ENCODE measurements at regions not wholly inside any gene's neighbourhood (a gene's known extent, or its start where the extent isn't known, plus 50 kb on each side); places are given as distances from the start of the nearest gene placed in this dataset.

DNA sequence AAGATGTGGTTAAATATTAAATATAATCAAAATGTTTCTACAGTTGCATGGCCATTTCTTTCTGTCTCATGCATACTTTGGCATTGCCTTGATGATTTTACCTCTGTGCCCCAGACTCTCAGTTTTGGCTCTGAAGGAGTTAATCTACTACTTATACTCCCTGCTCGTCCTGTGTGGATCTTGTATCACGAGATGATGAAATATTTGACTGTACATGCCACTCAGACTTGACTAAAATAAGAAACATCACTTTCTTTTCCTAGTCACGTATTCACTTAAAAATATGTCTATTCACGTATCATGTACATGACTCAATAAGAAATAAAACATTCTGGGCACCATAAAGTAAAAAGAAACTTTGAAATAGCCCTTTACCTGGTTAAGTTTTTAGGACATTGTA lies 397.7 kb downstream of the RFPL4B start:
- DNase-seq: no peak

DNA sequence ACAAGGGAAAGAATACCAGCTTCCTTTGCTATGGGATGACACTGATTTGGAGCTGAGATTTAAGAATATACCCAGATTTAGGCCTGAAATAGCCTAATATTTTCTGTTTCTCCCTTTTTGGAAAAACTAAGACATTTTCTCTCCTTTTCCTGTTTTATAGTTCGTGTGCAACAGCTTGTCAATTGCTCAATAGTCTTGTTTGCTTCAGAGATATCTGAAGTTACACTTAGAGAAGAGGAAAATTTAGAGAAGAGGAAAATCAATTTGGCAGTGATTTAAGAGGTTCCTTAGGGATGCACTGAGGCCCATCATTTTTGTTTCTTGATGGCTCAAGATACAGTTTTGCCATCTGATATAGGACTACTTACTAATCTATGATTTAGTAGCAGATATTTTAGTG lies 398.6 kb downstream of the RFPL4B start:
- DNase-seq: no peak

DNA sequence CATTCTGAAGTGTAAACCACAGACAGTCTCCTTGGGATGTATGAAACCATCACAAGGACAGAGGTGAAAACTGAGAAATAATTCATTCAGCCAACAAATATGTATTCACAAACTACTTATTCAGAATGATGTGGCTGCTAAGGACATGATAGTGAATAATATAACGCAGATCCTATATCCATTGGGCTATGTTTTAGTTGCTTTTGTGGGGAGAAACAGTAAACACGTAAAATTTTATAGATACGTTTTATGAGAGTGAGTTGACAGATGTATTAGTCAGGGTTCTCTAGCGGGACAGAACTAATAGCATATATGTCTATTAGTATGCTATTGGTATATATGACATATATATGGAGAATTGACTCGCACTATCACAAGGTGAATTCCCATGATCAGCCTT lies 402.5 kb downstream of the RFPL4B start:
- no peak for DNase-seq

DNA sequence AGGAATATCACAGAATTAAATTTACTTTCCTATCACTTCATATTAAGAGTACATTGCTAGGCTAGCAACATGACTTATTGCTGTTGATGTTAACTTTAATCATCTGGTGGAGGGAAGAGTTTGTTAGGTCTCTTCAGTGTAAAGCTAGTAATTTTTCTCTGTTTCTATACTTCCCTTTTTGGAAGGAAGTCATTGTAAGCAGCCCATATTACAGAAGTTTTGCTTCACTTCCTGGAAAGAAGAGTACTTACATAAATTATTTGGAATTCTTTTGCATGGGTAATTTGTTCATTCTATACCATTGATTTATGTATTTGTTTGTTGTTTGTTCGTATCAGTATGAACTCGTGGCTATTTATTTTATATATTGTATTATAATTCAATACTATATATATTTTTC lies 405.2 kb downstream of the RFPL4B start:
- no peak for DNase-seq

DNA sequence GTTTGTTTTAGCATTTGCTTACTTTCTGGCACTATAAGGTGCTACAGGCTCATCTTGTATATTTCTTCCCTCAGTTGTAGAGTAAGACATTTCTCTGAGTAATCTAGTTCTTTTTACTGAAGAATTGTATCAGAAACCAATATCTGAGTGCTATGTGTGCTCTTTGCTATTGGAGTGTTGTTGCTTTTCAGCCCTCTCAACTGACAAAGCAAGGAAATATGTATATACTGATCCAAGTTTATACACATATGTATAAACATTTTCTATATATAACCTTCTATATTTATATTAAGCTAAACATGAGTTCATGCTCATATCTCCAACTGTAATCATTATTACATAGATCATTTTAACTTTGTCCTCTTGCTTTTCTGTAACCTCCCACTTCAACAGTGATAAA lies 405.7 kb downstream of the RFPL4B start:
- DNase-seq: no peak

DNA sequence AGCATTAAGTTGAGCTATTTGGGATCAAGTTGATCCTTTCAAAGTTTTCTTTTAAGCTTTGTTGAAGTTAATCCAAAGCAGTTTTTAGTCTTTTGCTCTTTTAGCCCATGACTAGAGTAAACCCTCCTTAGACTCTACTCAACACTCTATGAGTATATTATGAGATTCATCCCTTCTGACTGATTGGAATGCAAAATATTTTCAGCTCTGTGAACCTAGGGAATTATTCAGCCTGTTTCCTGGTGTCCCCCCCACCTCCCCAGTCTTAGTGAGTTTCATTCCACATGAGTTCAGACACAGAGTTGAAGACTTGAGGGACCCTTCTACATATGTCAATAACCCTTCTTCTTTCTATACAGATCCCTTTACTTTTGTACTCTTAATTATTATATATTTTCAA lies 413.7 kb downstream of the RFPL4B start:
- no peak for DNase-seq

DNA sequence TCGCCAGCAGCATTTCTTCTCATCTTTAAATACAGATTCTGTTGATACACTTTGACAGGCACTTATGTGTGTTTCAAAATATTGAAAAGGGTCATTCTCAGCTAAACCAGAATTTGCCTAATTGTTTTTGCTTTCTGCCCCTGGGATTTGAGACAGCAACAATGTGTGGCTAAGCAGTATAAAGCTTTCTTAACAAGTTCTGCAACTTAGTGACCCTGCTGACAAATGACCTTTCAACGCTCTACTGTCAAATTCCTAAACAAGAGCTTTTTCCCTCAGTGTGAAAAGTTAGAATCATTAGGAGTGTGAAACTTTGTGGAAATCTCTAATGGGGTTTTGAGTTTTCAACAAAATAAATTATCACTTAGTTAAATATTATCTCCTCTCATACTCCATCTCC lies 414.6 kb downstream of the RFPL4B start:
- DNase-seq: no peak

DNA sequence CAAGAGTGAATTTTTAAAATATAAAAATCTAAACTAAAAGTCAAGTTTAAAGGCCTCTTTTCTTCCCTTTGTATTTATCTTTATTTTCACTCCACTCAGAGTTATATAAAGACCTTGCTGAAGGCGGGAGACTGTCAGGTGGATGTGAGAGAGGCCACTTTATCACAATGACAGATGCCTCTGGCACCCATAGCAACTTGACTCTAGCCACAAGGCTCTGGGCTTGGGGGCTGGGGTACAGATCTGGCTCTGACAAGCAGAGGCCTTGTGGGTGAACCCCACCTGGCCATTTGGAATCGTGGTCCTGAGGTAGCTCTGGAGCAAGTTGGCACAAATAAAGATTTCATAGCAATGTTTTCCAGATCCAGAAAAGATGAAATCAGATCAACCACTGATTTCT lies 417.2 kb downstream of the RFPL4B start:
- DNase-seq: no peak

DNA sequence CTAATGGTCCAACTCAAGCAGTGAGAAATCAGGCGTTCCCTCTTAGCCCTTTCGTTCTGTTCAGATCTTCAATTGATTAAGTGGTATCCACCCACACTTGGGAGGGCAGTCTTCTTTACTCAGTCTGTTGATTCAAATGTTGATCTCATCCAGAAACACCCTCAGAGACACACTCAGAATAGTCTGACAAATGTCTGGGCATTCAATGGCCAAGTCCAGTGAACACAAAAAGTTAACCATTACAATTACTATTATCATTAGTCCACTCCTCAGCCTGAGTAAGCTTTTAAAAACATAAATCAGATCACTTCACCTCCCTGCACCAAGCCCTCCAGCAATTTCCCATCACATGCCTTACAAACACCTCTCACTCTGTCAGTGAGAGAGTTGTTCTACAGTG lies 423.2 kb downstream of the RFPL4B start:
- no peak for DNase-seq

DNA sequence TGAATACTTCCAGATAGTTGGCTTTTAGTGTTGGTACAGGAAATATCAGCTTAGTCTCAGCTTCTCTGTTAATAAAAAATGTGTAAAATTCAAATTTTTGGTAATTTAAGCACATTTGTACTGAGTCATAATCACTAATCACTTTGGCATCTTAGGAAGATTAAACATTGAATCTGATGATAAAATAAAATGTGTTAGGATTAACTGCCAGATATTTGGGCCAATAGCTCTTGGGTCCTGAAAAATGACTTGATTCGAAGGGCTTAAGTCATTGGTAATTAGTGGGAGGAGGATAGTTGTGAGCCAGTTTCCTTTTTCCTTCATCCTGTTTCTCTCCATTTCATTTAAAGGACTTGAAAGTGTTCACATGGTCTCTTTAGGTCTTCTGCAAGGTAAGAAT lies 426.1 kb downstream of the RFPL4B start:
- no peak for DNase-seq

DNA sequence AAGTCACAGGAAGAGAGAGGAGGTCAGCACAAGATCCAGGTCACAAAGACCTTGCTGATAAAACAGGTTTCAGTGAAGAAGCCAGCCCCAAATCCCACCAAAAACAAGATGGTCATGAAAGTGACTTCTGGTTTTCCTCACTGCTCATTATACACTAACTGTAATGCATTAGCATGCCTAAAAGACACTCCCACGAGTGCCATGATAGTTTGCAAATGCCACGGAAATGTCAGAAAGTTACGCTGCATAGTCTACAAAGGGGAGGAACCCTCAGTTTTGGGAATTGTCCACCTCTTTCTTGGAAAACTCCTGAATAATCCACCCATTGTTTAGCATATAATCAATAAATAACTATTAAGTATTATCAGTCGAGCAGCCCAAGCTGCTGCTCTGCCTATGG lies 427.2 kb downstream of the RFPL4B start:
- no peak for DNase-seq

DNA sequence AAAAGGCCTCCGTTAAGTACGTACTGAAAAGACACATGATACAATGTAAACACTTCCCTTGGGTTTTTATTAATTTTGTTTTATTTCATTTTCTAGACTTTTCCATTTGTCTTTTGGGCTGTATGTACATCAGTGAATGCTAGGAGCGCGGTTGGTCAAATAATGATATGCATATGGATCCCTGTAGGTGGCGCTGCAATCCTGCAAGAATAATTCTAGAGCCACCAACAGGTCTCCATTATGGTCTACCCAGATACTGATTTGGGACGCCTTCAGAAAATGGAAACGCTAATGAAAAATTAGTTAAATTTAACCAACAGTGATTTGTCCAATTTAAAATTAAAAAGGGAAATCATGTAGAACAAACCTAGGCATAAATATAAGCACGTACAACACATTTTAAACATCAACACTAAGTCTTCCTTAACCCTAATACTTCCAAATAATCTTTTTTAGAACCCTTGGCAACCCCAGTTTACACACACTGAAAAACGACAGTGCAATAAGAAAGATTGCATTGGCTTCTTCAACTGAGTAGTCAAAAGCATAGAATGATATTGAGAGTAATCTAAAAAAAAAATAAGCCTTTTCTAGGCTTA lies 433.5 kb downstream of the RFPL4B start:
- DNase-seq: no peak

DNA sequence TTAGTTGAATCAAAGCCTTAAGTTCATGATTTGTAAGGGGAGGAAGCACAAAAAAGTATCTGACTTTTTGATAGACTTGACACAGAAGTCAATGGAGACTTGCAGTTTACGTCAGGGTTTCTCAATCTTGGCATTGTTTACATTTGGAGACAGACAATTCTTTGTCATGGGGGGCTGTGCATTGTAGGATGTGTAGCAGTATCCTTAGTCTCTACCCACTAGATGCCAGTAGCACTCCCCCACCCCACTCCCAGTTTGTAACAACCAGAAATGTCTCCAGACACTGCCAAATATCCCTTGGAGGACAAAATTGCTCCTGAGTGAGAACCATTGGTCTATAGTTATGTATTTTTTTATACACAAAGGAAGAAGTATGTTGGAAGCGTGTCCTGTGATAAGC lies 434.1 kb downstream of the RFPL4B start:
- DNase-seq: no peak

DNA sequence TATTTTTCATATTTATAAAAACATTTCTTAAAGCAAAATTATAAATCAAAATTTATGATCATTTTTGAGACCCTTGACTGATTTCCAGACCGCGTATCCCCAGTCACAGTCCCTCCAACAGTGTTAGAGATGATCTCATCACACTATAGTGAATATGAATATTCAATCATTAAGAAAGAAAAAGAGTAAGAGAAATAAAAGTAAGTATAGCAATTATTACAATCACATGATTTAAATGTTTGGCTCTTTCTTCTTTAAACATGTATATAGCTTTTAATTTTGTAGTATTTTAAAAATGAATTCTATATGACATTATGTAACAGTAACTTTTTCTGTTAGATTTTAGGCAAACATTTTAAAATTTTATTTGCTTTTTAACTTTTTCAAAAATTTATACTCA lies 438.3 kb downstream of the RFPL4B start:
- DNase-seq: no peak

DNA sequence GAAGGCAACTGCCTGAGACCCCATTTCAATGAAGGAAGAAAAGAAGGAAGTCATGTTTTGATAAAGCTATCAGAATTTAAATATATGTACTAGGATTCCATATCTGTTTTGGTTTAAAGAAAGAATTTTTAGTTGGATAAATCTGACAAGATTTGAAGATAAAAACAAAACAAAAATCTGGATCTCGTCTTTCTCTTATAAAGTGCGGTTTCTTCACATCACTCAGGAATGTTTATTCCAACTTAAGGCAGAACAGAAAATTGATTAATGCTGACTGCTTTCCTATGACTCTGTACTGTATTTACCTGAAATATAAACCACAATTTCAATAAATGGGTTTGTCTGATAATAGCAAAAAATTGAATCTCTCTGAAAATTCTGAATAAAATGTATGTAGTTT lies 439.7 kb downstream of the RFPL4B start:
- DNase-seq: no peak

DNA sequence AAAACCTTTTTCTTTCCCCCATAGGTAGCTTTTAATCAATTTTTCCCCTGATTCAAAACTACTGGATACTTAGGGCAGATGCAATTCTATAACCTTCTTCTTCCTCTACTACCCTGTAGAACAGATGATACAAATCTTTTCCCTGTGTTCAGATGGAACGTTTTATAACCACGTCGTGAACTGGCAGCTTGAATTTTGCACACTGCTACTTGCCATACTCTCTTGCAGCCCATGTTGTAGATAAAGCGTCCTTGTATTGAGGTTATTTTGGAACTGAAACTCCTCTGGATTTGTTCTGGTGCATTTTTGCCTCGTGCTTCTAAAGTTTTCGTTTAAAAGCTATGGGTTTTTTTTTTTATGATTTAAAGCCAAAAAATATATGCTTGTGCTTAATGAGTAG lies 440.2 kb downstream of the RFPL4B start:
- DNase-seq: no peak

DNA sequence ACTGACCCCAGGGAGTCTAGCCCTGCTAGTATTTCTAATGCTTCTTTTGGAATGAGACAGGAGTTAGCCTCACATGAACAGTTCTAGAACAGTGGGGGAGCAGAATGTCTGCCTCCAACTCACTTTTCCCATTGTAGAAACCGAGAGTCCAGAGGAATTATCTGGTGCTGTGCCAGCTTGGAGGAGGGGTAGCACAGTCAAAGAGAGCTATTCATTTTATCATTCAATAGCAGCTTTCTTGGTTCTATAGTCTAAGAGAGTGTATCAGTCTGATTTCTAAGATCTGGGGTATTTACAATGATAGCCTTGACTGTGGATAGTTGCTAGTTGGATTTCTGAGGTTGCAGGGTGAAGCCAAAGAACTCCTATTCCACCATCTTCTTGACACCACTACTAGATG lies 448.2 kb downstream of the RFPL4B start:
- no peak for DNase-seq

DNA sequence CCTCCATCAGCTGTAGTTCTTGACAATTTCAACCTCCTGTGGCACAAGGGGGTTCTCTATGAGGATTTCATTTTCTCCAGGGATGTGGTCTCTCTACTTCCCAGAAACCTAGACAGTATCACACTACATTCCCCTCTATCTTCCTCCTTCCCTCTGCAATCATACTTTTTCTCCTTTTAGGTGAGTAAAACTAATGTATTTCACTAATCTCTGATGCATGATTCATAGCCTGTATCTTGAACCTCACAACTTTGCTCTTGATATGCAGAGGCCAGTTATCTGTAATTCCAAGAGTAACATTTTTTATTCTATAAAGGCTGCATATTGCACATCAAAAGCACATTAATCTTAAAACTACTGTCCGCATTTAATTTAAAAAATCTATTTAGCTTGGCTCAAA lies 449.6 kb downstream of the RFPL4B start:
- no peak for DNase-seq

DNA sequence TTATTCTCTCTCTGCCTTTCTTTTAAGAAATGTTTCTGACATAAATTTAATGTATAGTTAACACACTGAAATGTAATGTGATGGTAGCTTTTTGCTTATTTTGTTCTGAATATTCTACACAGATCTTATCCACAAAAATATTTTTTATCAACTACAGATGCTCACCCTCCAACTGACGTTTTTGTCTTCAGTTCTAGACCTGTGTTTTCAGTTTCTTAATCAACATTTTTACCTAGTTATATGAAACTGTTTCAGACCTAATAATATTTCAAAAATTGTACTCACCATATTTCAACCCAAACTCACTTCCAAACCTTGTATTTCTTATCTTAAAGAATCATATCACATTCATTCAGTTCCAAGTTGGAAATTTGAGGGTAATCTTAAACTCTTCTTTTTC lies 452.8 kb downstream of the RFPL4B start:
- DNase-seq: no peak

DNA sequence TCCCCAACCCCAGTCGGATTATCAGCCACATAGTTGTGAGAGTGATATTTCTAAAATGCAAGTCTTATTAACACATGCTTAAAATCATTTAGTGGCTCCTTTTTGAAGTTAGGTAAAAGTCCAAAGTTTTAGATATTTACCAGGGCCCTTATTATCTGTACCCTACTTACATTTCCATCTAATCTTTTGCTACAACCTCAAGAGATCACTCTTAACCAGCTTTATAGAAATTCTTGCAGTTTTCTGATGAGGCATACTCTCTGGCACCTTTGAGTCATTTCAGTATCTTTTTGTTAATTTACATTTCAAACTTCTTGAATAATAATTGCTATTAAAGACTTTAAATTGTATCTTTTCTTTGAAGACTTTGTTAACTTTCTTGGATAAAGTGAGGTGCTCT lies 453.3 kb downstream of the RFPL4B start:
- no peak for DNase-seq

DNA sequence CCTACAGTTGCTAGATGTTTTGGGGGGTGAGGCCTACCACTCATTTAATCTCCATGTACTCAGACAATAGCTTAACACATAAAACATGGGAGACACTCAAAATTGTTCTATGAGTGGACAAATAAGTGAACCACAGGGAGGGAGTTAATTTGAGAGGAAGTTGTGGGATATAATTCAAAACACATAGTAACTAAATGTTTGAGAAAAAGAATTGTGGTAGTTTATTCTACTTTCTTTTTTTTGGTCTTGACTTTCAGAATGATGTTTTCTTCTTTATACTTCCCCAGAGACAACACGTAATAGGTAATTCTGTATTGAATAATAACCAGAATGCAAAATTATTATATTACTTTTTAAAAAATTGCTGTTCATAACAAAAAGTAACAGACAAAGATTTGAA lies 453.8 kb downstream of the RFPL4B start:
- no peak for DNase-seq

DNA sequence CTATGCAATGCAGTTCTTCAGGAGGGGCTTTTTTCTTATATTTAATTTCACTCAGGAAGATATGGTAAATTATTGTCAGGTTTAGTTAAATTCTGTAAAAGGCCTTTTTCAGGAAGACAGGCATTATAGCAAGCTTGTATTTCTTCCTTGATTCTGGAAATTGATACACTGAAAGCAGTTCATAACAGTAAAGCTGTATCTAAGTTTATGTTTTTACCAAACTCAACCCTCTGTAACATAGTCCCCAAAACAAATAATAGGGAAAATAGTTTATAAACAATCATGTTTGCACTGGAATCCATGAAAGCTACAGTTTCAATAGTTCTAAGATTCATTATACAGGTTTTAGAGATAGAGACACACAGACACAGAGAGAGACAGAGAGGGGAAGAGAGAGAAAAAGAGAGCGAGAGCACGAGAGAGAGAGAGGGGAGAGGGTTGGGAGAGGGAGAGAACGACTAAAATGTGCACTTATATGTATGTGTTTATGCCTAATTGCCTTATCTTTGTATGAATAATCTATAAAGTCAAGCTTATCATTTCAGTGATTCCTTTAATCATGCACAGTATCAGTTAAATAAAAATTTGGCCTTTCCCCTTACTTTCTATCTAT lies 454.4 kb downstream of the RFPL4B start:
- DNase-seq: no peak

DNA sequence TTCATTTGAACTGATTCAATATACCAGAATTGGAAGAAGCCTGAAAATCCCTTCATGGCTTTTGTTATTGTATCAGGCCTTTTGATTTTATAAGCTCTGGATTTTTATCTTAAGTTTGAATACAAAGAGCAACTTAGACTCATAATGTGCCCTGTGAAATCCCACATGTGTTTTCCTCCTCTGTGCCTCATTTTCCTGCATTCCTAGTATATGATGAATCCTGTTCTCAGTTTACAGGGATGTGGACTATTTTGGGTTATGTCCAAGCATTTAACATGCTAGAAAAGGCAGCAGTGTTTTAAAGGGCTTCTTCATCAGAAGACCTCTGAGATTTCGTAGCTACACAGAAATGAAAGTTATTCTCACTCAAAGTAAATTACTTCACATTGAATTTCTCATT lies 455.0 kb downstream of the RFPL4B start:
- DNase-seq: no peak

DNA sequence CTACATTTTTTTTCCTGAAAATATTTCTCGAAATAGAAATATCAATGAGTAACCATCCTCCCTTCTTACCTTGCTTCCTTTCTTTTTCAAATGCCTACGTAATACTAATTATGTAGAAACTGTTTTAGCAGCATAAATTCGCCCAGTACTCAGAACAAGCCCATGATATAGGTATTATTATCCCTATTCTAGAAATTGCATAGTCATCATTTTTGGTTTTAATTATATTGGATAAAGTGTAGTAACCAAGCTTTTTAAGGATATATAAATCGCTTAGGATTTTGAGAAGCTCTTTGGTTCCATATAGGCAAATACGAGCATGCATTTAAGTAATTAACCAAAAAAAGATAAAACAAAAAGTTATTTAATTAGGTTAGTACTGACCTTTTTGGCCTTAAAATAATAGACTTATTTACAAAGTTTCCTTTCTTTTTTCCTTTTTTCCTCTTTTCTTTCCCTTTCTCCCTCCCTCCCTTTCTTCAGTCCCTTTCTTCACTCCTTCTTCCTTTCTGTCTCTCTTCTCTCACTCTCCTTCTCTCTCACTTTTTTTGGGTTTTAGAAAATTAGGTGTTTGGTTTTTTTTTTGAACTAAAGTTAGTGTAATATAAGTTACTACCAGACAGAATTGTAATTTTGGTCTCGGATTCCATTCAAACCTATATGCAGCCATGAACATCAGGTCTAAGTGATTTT lies 457.7 kb downstream of the RFPL4B start:
- DNase-seq: no peak

Data from activated naive CD4-positive, alpha-beta T cell treated with Interleukin-2 at 50 U/mL for 16 hours (primary cell).